T47D (cell line): ENCODE measurements at regions not wholly inside any gene's neighbourhood (a gene's known extent, or its start where the extent isn't known, plus 50 kb on each side); places are given as distances from the start of the nearest gene placed in this dataset.
"Not testable (repeated sequence)": the region's sequence is repeated elsewhere in the genome, so short reads cannot be mapped to it uniquely, and the experiment has no call there.

Experiments used
- DNase-seq, 2 experiments: peaks; one replicate each; pipeline versions ENCODE4 v3.0.0 to v3.0.0-alpha.2; 2011 to 2012; ENCODE audit warnings: low read depth in 1 of 2, low spot score in 1 of 2
- JUND ChIP-seq: IDR thresholded peaks from 2 replicates; pipeline ENCODE4 v1.6.1; 2012; ENCODE audit warnings: low read depth
- in situ Hi-C: cut with HindIII; loops from 2 replicates; pipeline ENCODE4 v1.10.0; 2016; ENCODE audit warnings: low sequenced_read_pairs, low pct_unique_long_range_greater_than_20kb

- in situ Hi-C loops = no loop called here
- DNase-seq = no peak
- no peak for TF ChIP-seq JUND
Measured at GRCh38 chr4:23122666-23123400, 430.1 kb downstream of the GBA3 start.

DNA sequence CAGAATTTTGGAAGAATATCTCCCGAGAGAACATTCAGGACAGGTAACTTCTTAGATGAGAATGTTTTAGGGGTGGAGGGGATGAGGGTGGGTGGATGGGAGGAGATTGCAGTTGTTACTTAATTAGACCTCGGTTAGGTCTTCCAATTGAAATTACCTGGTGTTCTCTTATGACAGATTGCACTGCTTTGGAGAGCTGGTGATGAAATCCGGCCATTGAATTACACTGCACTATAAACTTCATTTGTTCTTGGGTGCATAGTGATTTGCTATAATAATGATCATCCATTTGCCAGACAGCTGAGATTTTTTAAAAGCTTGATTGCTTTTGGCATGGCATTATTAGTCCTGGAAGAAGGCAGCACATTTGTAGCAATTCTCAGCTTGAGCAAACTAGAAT, 427.6 kb downstream of the GBA3 start:
- TF ChIP-seq JUND = no peak
- no peak for DNase-seq
- in situ Hi-C loops = no loop called here

- no peak for TF ChIP-seq JUND
- in situ Hi-C loops = no loop called here
- no peak for DNase-seq
Measured at GRCh38 chr4:23117826-23118225, 425.1 kb downstream of the GBA3 start.

GRCh38 chr4:23114538-23114937, 421.8 kb downstream of the GBA3 start:
- no peak for TF ChIP-seq JUND
- in situ Hi-C loops = no loop called here
- no peak for DNase-seq

DNA sequence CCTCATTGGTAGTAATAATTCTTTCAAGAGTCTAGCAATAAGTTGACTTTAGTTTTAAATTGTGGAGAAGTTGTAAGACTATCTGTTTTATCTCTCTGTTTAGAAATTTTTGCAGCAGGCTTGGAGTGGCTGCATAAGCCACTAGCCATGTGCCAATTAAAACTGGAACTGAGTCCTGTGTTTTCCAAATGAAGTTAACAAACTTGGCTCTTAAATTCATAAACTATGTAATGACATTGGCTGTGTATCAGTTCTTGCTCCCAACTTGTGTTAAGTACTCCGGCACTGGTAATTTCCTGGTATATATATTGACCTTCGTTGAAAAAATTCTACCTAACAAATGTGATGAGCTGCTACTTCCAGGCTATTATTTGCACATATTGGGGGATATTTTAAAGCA, 420.4 kb downstream of the GBA3 start:
- in situ Hi-C loops = no loop called here
- no peak for DNase-seq
- no peak for TF ChIP-seq JUND

DNA sequence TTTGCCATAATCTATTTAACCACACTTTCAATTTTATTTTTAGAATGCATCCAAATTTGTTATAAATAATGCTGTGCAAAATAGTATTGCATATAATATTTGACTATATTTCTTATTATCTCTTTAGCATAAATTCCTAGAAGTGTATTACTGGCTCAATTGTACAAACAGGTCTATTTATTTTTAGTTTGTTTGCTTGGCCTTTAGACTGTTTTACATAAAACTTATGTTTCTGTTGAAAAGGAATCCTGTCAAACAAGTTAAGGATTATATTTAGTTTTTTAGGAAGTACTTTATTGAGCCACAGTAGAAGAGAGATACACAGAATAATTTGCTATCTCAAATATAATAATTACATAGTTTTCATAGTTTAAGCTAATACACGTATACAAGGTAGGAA, 413.8 kb downstream of the GBA3 start:
- TF ChIP-seq JUND = no peak
- in situ Hi-C loops = no loop called here
- no peak for DNase-seq

GRCh38 chr4:23105759-23106370, 413.1 kb downstream of the GBA3 start:
- DNase-seq = no peak
- TF ChIP-seq JUND = no peak
- in situ Hi-C loops = no loop called here

DNA sequence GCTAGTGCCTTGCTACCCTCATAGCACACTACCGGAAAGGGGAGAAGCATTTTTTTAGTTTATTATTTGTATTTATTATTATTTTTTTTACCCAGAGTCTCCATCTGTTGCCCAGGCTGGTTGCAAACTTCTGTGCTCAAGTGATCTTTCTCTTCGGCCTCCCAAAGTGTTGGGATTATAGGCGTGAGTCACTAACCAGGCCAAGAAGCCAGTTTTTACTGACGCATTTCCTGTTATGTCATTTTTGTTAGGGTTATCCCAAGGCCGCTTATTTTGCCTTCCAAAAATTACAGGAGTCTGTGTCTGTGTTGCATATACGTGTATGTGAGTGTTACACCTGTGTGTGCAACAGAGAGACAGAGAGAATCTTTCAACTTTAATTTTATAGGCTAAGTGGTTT, 404.5 kb downstream of the GBA3 start:
- DNase-seq = no peak
- in situ Hi-C loops = no loop called here
- TF ChIP-seq JUND = no peak

DNA sequence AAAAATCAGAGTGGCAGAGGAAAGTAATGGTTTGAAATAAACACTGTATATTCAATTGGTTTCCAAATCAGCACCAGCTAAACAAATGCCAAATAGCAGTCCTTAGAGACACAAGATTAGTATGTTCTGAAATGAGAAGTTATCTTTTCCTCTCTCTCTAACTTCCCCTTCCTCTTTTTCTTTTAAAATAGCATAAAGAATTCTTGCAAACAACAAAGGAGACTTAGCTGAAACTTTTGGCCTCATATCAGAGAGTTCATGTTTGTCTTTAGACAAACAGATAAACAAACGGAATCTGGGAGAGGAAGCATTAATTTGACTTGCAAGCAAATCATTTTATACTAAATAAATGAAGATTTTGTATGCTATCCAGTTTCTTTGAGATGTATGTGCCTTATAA, 399.0 kb downstream of the GBA3 start:
- in situ Hi-C loops = no loop called here
- TF ChIP-seq JUND = no peak
- no peak for DNase-seq

- no peak for DNase-seq
- in situ Hi-C loops = no loop called here
- TF ChIP-seq JUND = no peak
Measured at GRCh38 chr4:23085249-23085568, 392.5 kb downstream of the GBA3 start.

- in situ Hi-C loops = no loop called here
- TF ChIP-seq JUND = no peak
- DNase-seq = no peak
Measured at GRCh38 chr4:23084559-23085248, 392.0 kb downstream of the GBA3 start.

GRCh38 chr4:23083391-23083790, 390.7 kb downstream of the GBA3 start:
- no peak for TF ChIP-seq JUND
- DNase-seq = no peak
- in situ Hi-C loops = no loop called here

DNA sequence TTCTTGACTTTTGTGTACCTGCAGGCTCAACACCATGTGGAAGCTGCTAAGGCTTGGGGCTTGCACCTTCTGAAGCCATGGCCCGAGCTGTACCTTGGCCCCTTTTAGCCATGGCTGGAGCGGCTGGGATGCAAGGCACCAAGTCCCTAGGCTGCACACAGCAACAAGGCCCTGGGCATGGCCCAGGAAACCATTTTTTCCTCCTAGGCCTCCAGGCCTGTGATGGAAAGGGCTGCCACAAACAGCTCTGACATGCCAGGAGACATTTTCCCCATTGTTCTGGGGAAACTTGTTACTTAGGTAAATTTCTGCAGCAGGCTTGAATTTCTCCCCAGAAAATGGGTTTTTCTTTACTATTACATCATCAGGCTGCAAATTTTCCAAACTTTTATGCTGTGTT, 387.4 kb downstream of the GBA3 start:
- in situ Hi-C loops, DNase-seq: not testable (repeated sequence)
